HG03571 (cell line): ENCODE measurements at regions not wholly inside any gene's neighbourhood (a gene's known extent, or its start where the extent isn't known, plus 50 kb on each side); places are given as distances from the start of the nearest gene placed in this dataset.

Source experiments
- ATAC-seq: cut with Tn5 transposase; IDR thresholded peaks from one replicate; pipeline ENCODE4 v1.9.1; 2021; ENCODE audit not compliant: unreplicated experiment

- no peak for ATAC-seq
Observed at GRCh38 chr3:161555320-161555719, 58.7 kb downstream of the OTOL1 start.

DNA sequence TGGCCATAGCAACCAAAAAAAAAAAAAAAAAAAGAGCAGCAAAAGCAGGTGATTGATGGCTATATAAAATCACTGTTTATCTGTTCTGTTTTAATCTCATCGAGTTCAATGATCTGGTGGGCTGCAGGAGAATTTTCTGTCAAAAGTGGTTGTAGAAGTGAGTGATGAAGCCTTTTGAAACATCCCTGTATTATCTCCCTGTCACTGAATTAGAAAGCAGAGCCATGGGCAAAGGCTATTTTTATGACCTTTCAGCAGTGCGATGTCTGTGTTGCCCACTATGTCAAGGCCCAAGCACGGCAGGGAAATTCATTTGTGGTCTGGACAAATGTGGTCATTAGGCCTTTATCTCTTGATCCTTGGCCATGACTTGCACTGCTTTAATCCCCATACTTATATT lies 59.9 kb downstream of the OTOL1 start:
- ATAC-seq: no peak

GRCh38 chr3:161556941-161557340 lies 60.3 kb downstream of the OTOL1 start:
- no peak for ATAC-seq

GRCh38 chr3:161557445-161558150 lies 61.0 kb downstream of the OTOL1 start:
- ATAC-seq: no peak

- no peak for ATAC-seq
Observed at GRCh38 chr3:161558236-161558635, 61.6 kb downstream of the OTOL1 start.

DNA sequence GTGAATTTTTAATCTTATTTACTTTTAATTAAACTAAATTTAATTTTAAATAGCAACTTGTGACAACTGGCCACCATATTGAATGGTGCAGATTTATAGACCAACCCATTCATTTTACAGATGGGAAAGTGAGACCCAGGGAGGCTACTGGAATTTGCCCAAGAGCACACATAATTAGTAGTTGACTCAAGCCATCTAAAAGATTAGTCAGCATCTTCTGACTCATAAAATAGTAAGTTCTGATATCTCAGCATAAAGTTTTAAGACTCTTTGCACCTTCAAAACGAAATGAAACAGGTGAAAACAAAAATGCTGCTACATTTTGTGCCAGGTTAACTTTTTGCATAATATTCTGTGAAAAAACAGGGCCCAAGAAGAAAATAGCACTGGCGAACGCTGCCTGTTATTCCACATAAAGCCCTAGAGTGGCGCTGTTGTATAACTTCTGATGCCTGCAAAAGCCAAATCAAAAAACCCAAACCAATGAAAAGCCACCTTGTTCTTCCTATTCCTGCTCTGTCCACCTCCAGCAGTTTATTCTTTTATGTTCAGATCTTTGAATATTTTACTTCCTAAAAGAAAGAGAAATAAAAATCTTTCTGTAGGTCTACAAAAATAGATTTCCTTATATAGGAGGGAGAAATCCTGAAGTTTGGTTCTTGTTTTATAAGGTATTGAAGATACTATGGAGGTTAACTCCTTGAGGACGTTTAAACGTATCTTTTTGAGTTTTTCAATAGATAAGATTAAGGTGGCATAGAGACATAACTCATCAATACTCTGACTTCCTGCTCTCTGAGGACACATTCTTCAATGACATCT lies 62.8 kb downstream of the OTOL1 start:
- ATAC-seq: peak; percentile 53

GRCh38 chr3:161560008-161560637 lies 63.5 kb downstream of the OTOL1 start:
- no peak for ATAC-seq

- no peak for ATAC-seq
Observed at GRCh38 chr3:161567577-161568361, 71.2 kb downstream of the OTOL1 start.

DNA sequence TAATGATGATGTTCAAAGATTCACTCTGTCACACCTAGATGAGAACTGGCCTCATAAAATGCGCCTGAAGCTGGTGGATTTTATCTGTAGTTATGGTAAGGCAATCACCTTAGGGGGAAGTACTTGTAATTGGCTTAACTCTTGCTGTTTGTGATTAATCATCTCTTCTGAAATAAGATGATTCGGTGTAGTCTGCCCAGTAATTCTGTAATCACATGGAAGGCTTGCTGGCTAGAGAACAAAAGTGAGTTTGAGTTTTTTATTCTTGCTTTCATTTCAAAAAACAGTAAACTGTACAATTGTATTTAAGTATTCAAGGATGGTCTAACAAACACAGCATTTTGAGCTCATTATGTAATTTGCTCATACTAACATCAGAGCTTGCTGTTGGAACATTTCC lies 72.1 kb downstream of the OTOL1 start:
- ATAC-seq: no peak

DNA sequence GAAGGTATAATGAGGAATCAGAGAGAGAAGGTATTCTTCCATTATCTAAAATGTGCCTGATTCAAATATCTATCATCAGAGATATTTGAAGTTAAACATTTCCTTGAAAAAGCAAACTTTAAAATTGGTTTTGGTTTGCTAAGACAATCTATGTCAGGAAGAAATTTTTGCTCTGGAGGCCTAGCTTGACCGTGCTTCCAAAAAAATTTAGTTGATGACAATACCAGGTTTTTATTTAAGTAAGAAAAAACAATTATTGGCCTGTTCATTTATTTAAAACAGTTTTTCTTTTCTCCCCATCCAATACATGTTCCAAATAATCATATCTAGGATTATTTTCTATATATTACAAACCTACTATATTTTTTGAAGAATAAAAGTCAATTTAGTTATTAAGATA lies 75.3 kb downstream of the OTOL1 start:
- ATAC-seq: no peak

- no peak for ATAC-seq
Observed at GRCh38 chr3:161573136-161573535, 76.5 kb downstream of the OTOL1 start.

DNA sequence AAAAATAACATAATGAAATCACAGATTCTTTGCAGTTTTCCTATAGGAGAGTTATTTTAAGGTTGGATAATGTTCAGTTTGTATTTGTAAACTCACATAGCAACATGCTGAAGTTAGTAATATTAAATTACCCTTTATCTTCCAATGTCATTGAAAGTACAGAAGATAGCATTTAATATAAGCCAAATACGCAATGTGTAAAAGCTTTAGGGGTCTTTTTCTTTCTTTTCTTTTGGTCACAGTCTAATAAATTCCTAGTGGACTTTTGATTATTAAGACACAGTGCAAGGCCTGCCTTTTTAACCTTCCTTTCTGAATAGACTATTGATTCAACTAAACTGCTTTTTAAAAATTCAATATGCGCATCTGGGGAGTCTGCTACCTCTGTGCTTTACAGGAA lies 79.3 kb downstream of the OTOL1 start:
- no peak for ATAC-seq

GRCh38 chr3:161576311-161576710 lies 79.7 kb downstream of the OTOL1 start:
- no peak for ATAC-seq

- ATAC-seq: no peak
Observed at GRCh38 chr3:161576714-161577510, 80.3 kb downstream of the OTOL1 start.

- ATAC-seq: no peak
Observed at GRCh38 chr3:161577662-161578061, 81.1 kb downstream of the OTOL1 start.

- no peak for ATAC-seq
Observed at GRCh38 chr3:161579395-161580126, 83.0 kb downstream of the OTOL1 start.

- no peak for ATAC-seq
Observed at GRCh38 chr3:161585922-161586321, 89.3 kb downstream of the OTOL1 start.

DNA sequence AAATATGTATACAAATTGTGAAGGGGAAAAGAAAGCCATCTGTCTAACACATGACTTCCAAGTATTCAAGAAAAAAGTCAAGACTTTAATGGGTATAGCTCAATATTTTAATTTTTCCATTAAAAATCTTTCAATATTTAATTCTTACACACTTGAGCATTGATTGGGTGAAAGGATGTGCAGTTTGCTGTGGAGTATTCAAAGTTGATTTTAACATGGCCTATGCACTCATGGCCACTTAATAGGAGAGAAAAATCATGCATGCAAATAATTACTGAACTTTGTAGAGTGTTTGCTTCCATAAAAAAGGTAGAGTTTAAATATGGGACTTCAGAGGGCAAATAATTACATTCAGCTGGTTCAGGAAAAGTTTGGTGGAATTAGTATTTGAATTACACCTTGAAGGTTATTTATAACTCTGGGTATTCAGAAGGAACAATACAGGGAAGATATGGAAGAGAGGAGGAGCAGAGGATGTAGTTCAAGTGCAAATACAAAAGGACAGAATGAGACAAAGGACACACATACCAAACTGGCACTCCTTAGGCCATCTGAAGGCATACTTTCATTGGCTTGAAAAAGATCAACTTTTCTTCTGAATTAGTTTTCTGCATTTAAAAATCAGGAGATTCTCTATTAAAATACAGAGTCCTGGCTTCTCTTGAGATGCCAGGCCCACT lies 90.1 kb downstream of the OTOL1 start:
- ATAC-seq: no peak

- no peak for ATAC-seq
Observed at GRCh38 chr3:161598639-161599038, 102.0 kb downstream of the OTOL1 start.
